Stimulated activated CD4-positive, alpha-beta T cell treated with anti-CD3 and anti-CD28 coated beads, Interleukin-2, amount 100 ng/mL, for 48 hours (primary cell): ENCODE measurements at regions not wholly inside any gene's neighbourhood (a gene's known extent, or its start where the extent isn't known, plus 50 kb on each side); places are given as distances from the start of the nearest gene placed in this dataset.

Source experiments
- DNase-seq, 2 donors: peaks; one replicate each; pipeline ENCODE4 v3.0.0-alpha.2; 2020

GRCh38 chr10:8435186-8436055 is 380.9 kb downstream of the GATA3 start:
- DNase-seq: no peak

- no peak for DNase-seq
These were observed 383.4 kb downstream of the GATA3 start for GRCh38 chr10:8437896-8438295.

GRCh38 chr10:8438603-8439002 is 384.1 kb downstream of the GATA3 start:
- DNase-seq: no peak

GRCh38 chr10:8439040-8439439 is 384.6 kb downstream of the GATA3 start:
- DNase-seq: no peak

GRCh38 chr10:8444630-8445029 is 390.1 kb downstream of the GATA3 start:
- no peak for DNase-seq

- DNase-seq: no peak
These were observed 390.9 kb downstream of the GATA3 start for GRCh38 chr10:8445353-8445752.

- DNase-seq: no peak
These were observed 395.4 kb downstream of the GATA3 start for GRCh38 chr10:8449909-8450308.

GRCh38 chr10:8453587-8453986 is 399.1 kb downstream of the GATA3 start:
- no peak for DNase-seq

- no peak for DNase-seq
These were observed 399.9 kb downstream of the GATA3 start for GRCh38 chr10:8454357-8454756.

- no peak for DNase-seq
These were observed 400.7 kb downstream of the GATA3 start for GRCh38 chr10:8455181-8455580.

- DNase-seq: no peak
These were observed 401.9 kb downstream of the GATA3 start for GRCh38 chr10:8456386-8456785.

- DNase-seq: no peak
These were observed 406.1 kb downstream of the GATA3 start for GRCh38 chr10:8460626-8461025.

- no peak for DNase-seq
These were observed 408.1 kb downstream of the GATA3 start for GRCh38 chr10:8462565-8462964.

GRCh38 chr10:8463853-8464252 is 409.4 kb downstream of the GATA3 start:
- DNase-seq: no peak

- DNase-seq: no peak
These were observed 414.0 kb downstream of the GATA3 start for GRCh38 chr10:8468477-8468876.

GRCh38 chr10:8473205-8473604 is 418.7 kb downstream of the GATA3 start:
- DNase-seq: no peak

GRCh38 chr10:8477300-8477699 is 422.8 kb downstream of the GATA3 start:
- DNase-seq: no peak

GRCh38 chr10:8481718-8482504 is 427.4 kb downstream of the GATA3 start:
- DNase-seq: no peak

GRCh38 chr10:8485032-8485431 is 430.5 kb downstream of the GATA3 start:
- no peak for DNase-seq

GRCh38 chr10:8487346-8487745 is 432.9 kb downstream of the GATA3 start:
- DNase-seq: no peak

- DNase-seq: no peak
These were observed 434.7 kb downstream of the GATA3 start for GRCh38 chr10:8489232-8489631.

- DNase-seq: no peak
These were observed 435.3 kb downstream of the GATA3 start for GRCh38 chr10:8489823-8490222.

- DNase-seq: no peak
These were observed 443.8 kb downstream of the GATA3 start for GRCh38 chr10:8498290-8498689.

GRCh38 chr10:8498881-8499280 is 444.4 kb downstream of the GATA3 start:
- DNase-seq: peak in 1 of 2 donors; percentile 1
